ENCODE measurements at regions not wholly inside any gene's neighbourhood (a gene's known extent, or its start where the extent isn't known, plus 50 kb on each side); places are given as distances from the start of the nearest gene placed in this dataset.

GRCh38 chr3:116872688-116873087, 163.1 kb downstream of the TUSC7 start:
- TF ChIP-seq, protein P1, sequence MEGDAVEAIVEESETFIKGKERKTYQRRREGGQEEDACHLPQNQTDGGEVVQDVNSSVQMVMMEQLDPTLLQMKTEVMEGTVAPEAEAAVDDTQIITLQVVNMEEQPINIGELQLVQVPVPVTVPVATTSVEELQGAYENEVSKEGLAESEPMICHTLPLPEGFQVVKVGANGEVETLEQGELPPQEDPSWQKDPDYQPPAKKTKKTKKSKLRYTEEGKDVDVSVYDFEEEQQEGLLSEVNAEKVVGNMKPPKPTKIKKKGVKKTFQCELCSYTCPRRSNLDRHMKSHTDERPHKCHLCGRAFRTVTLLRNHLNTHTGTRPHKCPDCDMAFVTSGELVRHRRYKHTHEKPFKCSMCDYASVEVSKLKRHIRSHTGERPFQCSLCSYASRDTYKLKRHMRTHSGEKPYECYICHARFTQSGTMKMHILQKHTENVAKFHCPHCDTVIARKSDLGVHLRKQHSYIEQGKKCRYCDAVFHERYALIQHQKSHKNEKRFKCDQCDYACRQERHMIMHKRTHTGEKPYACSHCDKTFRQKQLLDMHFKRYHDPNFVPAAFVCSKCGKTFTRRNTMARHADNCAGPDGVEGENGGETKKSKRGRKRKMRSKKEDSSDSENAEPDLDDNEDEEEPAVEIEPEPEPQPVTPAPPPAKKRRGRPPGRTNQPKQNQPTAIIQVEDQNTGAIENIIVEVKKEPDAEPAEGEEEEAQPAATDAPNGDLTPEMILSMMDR (IDR thresholded peaks at IDR 0.05), result no peak
- TF ChIP-seq POLR2AphosphoS5 (IDR thresholded peaks at IDR 0.05), result no peak
- TF ChIP-seq POLR2A (IDR thresholded peaks at IDR 0.05), result no peak

Data from prostate gland (tissue), 2 donors.